ENCODE measurements at regions not wholly inside any gene's neighbourhood (a gene's known extent, or its start where the extent isn't known, plus 50 kb on each side); places are given as distances from the start of the nearest gene placed in this dataset.

DNA sequence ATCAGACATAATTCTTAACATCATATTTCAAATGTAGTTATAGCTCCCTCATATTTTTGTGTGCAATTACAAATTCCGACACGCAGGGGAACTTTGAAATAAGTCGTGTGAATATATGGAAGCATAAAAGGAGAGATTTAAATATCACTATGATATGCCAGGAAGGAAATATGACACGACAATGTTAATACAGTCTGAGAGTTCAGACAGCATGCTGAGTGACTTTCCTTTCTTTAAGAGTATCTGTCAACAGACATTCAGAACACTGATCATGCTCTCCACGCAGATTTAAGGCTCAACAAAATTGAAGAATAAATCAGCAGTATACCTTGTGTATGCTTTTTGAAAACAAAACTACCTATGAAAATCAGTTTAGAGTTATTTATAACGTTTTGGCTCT, 232.6 kb upstream of the CARD18 start:
- TF ChIP-seq, protein P1, sequence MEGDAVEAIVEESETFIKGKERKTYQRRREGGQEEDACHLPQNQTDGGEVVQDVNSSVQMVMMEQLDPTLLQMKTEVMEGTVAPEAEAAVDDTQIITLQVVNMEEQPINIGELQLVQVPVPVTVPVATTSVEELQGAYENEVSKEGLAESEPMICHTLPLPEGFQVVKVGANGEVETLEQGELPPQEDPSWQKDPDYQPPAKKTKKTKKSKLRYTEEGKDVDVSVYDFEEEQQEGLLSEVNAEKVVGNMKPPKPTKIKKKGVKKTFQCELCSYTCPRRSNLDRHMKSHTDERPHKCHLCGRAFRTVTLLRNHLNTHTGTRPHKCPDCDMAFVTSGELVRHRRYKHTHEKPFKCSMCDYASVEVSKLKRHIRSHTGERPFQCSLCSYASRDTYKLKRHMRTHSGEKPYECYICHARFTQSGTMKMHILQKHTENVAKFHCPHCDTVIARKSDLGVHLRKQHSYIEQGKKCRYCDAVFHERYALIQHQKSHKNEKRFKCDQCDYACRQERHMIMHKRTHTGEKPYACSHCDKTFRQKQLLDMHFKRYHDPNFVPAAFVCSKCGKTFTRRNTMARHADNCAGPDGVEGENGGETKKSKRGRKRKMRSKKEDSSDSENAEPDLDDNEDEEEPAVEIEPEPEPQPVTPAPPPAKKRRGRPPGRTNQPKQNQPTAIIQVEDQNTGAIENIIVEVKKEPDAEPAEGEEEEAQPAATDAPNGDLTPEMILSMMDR (conservative IDR thresholded peaks at IDR 0.05; ENCODE audit: low read length): no peak
- no peak for TF ChIP-seq EZH2phosphoT487 (IDR thresholded peaks at IDR 0.05; ENCODE audit: borderline replicate concordance, low read depth, low read length)

All from OCI-LY7 (cell line).